Natural killer cell (primary cell): ENCODE measurements at regions not wholly inside any gene's neighbourhood (a gene's known extent, or its start where the extent isn't known, plus 50 kb on each side); places are given as distances from the start of the nearest gene placed in this dataset.

Experiments used
- ATAC-seq, 3 donors: fragments of 150-1000 bp in 2 of 3; fragments of 200-7000 bp in 1 of 3; cut with Tn5 transposase; 1 replicate in 1 of 3; 2 replicates in 2 of 3; pipeline ENCODE4 v1.10.0; 2021; ENCODE audit warnings: mild to moderate bottlenecking in 2 of 3, moderate library complexity in 2 of 3
- DNase-seq, 2 donors: peaks; one replicate each; pipeline versions ENCODE4 v3.0.0 to v3.0.0-alpha.2; 2013 to 2021; ENCODE audit warnings: mixed read lengths in 1 of 2
- H3K27ac ChIP-seq: one replicate; pipeline ENCODE4 v1.5.1; 2013; ENCODE audit warnings: mild to moderate bottlenecking, low read length
- H3K27me3 ChIP-seq: one replicate; pipeline ENCODE4 v1.6.1; 2013; ENCODE audit warnings: low read length; ENCODE audit not compliant: control insufficient read depth, insufficient read depth
- H3K36me3 ChIP-seq: one replicate; pipeline ENCODE4 v1.6.1; 2013; ENCODE audit warnings: low read length; ENCODE audit not compliant: control insufficient read depth, insufficient read depth
- H3K4me1 ChIP-seq: one replicate; pipeline ENCODE4 v1.6.1; 2013; ENCODE audit warnings: low read length; ENCODE audit not compliant: control insufficient read depth, insufficient read depth
- H3K4me3 ChIP-seq: one replicate; pipeline ENCODE4 v1.5.1; 2013; ENCODE audit warnings: low read length
- H3K9me3 ChIP-seq: one replicate; pipeline ENCODE4 v1.6.1; 2013; ENCODE audit warnings: low read length; ENCODE audit not compliant: control insufficient read depth, insufficient read depth
- H3K27ac Mint-ChIP-seq, 2 donors: one replicate each; pipeline ENCODE4 v1.8.0; 2022; ENCODE audit warnings: mild to moderate bottlenecking in 2 of 2, mixed read lengths in 2 of 2, moderate library complexity in 1 of 2
- H3K27me3 Mint-ChIP-seq, 2 donors: one replicate each; pipeline ENCODE4 v1.8.0; 2022; ENCODE audit warnings: low read depth in 2 of 2, mixed read lengths in 2 of 2
- H3K36me3 Mint-ChIP-seq: one replicate; pipeline ENCODE4 v1.8.0; 2022; ENCODE audit warnings: mixed read lengths
- H3K4me1 Mint-ChIP-seq, 2 donors: one replicate each; pipeline ENCODE4 v1.8.0; 2022; ENCODE audit warnings: mixed read lengths in 2 of 2
- H3K4me3 Mint-ChIP-seq: one replicate; pipeline ENCODE4 v1.8.0; 2022; ENCODE audit warnings: mild to moderate bottlenecking, moderate library complexity, mixed read lengths
- H3K9me3 Mint-ChIP-seq, 2 donors: one replicate each; pipeline ENCODE4 v1.8.0; 2022; ENCODE audit warnings: mixed read lengths in 2 of 2
- WGBS: methylation state at CpG from one replicate; pipeline ENCODE4 v1.1.7; 2013; ENCODE audit warnings: missing lambda C conversion rate; ENCODE audit not compliant: insufficient coverage; 5-methylcytosine and 5-hydroxymethylcytosine counted together
- intact Hi-C: fragments of 100-400 bp; cut with micrococcal nuclease; formaldehyde crosslinking; loops from one replicate; pipeline ENCODE4 v1.14.2; 2022
- TF ChIP-seq, protein P1 (sequence below): fragments of 200-600 bp; IDR thresholded peaks from one replicate; pipeline ENCODE4 v1.8.0; 2022; ENCODE audit warnings: antibody characterized with exemption

DNA sequence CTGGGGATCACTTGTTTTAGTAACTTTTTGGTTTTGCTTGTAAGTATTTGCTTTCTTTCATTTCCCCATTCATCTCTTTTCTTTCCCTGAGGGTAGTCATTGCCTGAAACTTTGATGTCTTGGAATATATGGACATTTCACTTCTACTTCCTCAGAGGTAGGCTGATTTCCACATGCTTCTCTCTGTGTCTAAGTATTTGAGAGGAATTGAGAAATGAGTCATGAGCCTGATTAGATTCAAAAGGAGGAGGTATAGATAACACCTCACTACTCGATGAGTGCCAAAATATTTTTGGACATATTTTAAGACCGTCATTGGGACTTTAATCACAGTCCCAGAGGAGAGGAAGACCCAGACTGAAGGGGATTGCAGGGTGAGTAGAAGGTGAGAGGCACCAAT lies 480.1 kb upstream of the SGO1 start:
- Mint-ChIP-seq H3K4me3 (no peak overlapping the region), H3K9me3 (peaks cover 13 to 21% of the 10 kb centered on the region in 2 donors), H3K36me3 (peaks cover 16% of the 10 kb centered on the region), H3K4me1 (no peaks in the 10 kb centered on the region), H3K27ac (no peak overlapping the region), H3K27me3 (no peaks in the 10 kb centered on the region)
- TF ChIP-seq, protein P1, sequence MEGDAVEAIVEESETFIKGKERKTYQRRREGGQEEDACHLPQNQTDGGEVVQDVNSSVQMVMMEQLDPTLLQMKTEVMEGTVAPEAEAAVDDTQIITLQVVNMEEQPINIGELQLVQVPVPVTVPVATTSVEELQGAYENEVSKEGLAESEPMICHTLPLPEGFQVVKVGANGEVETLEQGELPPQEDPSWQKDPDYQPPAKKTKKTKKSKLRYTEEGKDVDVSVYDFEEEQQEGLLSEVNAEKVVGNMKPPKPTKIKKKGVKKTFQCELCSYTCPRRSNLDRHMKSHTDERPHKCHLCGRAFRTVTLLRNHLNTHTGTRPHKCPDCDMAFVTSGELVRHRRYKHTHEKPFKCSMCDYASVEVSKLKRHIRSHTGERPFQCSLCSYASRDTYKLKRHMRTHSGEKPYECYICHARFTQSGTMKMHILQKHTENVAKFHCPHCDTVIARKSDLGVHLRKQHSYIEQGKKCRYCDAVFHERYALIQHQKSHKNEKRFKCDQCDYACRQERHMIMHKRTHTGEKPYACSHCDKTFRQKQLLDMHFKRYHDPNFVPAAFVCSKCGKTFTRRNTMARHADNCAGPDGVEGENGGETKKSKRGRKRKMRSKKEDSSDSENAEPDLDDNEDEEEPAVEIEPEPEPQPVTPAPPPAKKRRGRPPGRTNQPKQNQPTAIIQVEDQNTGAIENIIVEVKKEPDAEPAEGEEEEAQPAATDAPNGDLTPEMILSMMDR, result no peak
- peaks cover 9% of the 10 kb centered on the region for H3K9me3 ChIP-seq
- ATAC-seq (no peak), DNase-seq (no peak)
- H3K4me1 ChIP-seq, result no peaks in the 10 kb centered on the region
- WGBS, result 83% methylated on average over 2 of the region's 2 CpGs
- H3K4me3 ChIP-seq, result no peak overlapping the region
- H3K27ac ChIP-seq, result no peak overlapping the region
- intact Hi-C loops, result no loop called here
- no peaks in the 10 kb centered on the region for H3K27me3 ChIP-seq
- no peaks in the 10 kb centered on the region for H3K36me3 ChIP-seq

GRCh38 chr3:20658491-20658890 lies 472.5 kb upstream of the SGO1 start:
- Histone ChIP-seq H3K4me3 (no peak overlapping the region), H3K27me3 (no peaks in the 10 kb centered on the region), H3K36me3 (no peaks in the 10 kb centered on the region), H3K27ac (no peak overlapping the region), H3K9me3 (peaks cover 12% of the 10 kb centered on the region), H3K4me1 (no peaks in the 10 kb centered on the region)
- WGBS, result 87% methylated on average over 1 of the region's 1 CpG
- no peak overlapping the region for H3K27ac Mint-ChIP-seq
- ATAC-seq (no peak), DNase-seq (no peak)
- H3K4me3 Mint-ChIP-seq, result no peak overlapping the region
- peaks cover 14 to 27% of the 10 kb centered on the region in 2 donors for H3K9me3 Mint-ChIP-seq
- peaks cover 15% of the 10 kb centered on the region for H3K36me3 Mint-ChIP-seq
- TF ChIP-seq, protein P1, result no peak
- no peaks in the 10 kb centered on the region for H3K27me3 Mint-ChIP-seq
- no peaks in the 10 kb centered on the region for H3K4me1 Mint-ChIP-seq
- intact Hi-C loops, result no loop called here

DNA sequence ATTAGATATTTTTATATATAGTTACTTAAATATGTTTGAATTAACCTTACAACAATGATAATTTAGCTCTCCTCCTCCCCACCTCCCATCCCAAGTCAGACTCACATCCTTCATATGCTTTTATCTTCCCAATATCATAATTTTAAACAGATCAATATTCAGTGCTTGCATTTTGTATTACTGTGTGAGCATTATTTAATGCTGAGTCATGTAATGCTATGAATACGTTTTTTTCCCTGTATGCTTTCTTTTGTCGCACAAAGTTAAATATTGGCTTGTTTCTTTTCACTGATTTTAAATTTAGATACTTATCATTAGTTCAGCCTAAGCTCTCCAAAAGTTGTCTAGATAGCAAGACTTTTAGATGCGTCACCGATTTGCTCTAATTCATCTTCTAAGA lies 471.6 kb upstream of the SGO1 start:
- no peak for ATAC-seq
- no peak for DNase-seq
- TF ChIP-seq, protein P1, result no peak
- Mint-ChIP-seq H3K36me3 (peaks cover 15% of the 10 kb centered on the region), H3K4me1 (no peaks in the 10 kb centered on the region), H3K4me3 (no peak overlapping the region), H3K27me3 (no peaks in the 10 kb centered on the region), H3K9me3 (peaks cover 14 to 27% of the 10 kb centered on the region in 2 donors), H3K27ac (no peak overlapping the region)
- no peak overlapping the region for H3K4me3 ChIP-seq
- H3K27ac ChIP-seq, result no peak overlapping the region
- H3K36me3 ChIP-seq, result no peaks in the 10 kb centered on the region
- intact Hi-C loops, result no loop called here
- H3K4me1 ChIP-seq, result no peaks in the 10 kb centered on the region
- H3K27me3 ChIP-seq, result no peaks in the 10 kb centered on the region
- 92% methylated on average over 4 of the region's 4 CpGs for WGBS
- H3K9me3 ChIP-seq, result peaks cover 12% of the 10 kb centered on the region

- Histone ChIP-seq H3K9me3 (peaks cover 8% of the 10 kb centered on the region), H3K4me3 (no peak overlapping the region), H3K36me3 (no peaks in the 10 kb centered on the region), H3K27me3 (no peaks in the 10 kb centered on the region), H3K4me1 (no peaks in the 10 kb centered on the region), H3K27ac (no peak overlapping the region)
- H3K36me3 Mint-ChIP-seq, result peaks cover 17% of the 10 kb centered on the region
- ATAC-seq (no peak), DNase-seq (no peak)
- H3K4me3 Mint-ChIP-seq, result no peak overlapping the region
- peaks cover 13 to 22% of the 10 kb centered on the region in 2 donors for H3K9me3 Mint-ChIP-seq
- no peaks in the 10 kb centered on the region for H3K4me1 Mint-ChIP-seq
- intact Hi-C loops, result no loop called here
- no peak overlapping the region for H3K27ac Mint-ChIP-seq
- TF ChIP-seq, protein P1, result no peak
- WGBS, result 70% methylated on average over 3 of the region's 4 CpGs
- no peaks in the 10 kb centered on the region for H3K27me3 Mint-ChIP-seq
These were observed 466.4 kb upstream of the SGO1 start for GRCh38 chr3:20652231-20652986.
